GM06990 (cell line): ENCODE measurements at regions not wholly inside any gene's neighbourhood (a gene's known extent, or its start where the extent isn't known, plus 50 kb on each side); places are given as distances from the start of the nearest gene placed in this dataset.

Experiments
- DNase-seq: peaks from one replicate; pipeline ENCODE4 v3.0.0-alpha.2; 2011; ENCODE audit not compliant: insufficient read length; ENCODE audit errors: extremely low read depth
- H3K27me3 ChIP-seq: replicated peaks from 2 replicates; pipeline ENCODE4 v1.6.0; 2011; ENCODE audit warnings: low read length; ENCODE audit not compliant: control insufficient read depth, insufficient read depth
- H3K36me3 ChIP-seq: 2 replicates; pipeline ENCODE4 v1.5.1; 2011; ENCODE audit warnings: low read length; ENCODE audit not compliant: control insufficient read depth, insufficient read depth
- H3K4me3 ChIP-seq: replicated peaks from 2 replicates; pipeline ENCODE4 v1.5.1; 2011; ENCODE audit warnings: low read depth, mild to moderate bottlenecking, control low read depth, low read length
- TF ChIP-seq, protein P1 (sequence below): IDR thresholded peaks from 2 replicates; pipeline ENCODE4 v1.5.1; 2011; ENCODE audit warnings: low read length, control low read depth, mild to moderate bottlenecking, inconsistent platforms; ENCODE audit not compliant: insufficient read depth, poor library complexity, severe bottlenecking

DNA sequence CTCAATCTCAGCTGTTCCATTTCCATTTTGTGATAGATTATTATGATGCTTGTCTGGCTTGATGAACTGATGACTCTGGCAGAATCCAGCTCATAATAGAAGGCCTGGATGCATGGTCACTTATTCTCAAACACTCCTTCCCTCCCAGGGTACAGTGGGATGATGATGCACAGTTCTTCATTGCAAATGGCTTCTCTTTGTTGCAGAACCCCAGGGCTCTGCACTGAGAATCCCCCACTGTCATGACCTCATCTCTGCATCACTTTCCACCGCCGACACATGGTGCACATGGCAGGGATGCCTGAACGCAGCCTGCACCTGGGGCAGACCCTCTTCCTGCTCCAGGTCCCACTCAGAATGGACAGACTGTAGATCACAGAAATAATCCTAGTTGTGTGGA, 515.6 kb upstream of the NR2F2 start:
- Histone ChIP-seq H3K36me3 (no peaks in the 10 kb centered on the region), H3K27me3 (no peaks in the 10 kb centered on the region), H3K4me3 (no peak overlapping the region)
- TF ChIP-seq, protein P1, sequence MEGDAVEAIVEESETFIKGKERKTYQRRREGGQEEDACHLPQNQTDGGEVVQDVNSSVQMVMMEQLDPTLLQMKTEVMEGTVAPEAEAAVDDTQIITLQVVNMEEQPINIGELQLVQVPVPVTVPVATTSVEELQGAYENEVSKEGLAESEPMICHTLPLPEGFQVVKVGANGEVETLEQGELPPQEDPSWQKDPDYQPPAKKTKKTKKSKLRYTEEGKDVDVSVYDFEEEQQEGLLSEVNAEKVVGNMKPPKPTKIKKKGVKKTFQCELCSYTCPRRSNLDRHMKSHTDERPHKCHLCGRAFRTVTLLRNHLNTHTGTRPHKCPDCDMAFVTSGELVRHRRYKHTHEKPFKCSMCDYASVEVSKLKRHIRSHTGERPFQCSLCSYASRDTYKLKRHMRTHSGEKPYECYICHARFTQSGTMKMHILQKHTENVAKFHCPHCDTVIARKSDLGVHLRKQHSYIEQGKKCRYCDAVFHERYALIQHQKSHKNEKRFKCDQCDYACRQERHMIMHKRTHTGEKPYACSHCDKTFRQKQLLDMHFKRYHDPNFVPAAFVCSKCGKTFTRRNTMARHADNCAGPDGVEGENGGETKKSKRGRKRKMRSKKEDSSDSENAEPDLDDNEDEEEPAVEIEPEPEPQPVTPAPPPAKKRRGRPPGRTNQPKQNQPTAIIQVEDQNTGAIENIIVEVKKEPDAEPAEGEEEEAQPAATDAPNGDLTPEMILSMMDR: no peak
- no peak for DNase-seq

DNA sequence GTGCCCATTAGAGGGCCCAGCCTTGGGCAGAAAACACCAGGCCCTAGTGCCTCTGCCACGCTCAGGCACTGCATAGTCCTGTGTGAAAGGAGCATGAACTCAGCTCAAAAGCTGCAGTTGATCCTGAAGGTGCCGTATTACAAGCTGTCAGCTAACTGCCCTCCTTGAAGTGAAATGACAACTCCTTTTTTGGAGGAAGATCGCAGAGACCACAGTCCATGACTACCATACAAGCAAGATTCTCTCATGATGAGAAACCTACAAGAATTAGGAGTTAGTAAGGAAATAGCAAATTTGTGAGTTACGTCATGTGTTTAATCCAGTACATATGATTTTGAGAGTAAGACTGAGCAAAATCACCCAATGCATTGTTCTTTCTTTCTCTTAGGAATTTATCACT, 513.9 kb upstream of the NR2F2 start:
- no peak for DNase-seq
- no peaks in the 10 kb centered on the region for H3K27me3 ChIP-seq
- H3K4me3 ChIP-seq: no peak overlapping the region
- no peaks in the 10 kb centered on the region for H3K36me3 ChIP-seq
- TF ChIP-seq, protein P1: no peak

DNA sequence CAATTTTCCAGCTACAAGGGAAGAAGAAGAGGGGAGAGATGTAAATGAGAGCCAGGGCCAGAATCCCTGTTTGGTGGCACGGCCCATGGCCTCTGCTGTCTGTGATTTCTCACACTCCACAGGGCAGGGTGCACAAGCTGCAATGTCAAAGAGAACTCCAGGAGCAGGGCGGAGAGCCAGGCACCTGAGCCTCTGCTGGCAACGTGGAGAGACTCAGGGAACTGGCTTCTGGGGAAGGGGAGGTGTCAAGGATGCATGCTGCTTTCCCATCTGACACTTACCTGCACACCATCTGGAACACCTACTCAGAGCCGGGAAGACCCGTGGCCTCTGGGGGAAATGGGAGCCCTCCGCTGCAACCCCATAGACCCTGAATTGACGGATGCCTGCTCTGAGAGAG, 507.5 kb upstream of the NR2F2 start:
- DNase-seq: no peak
- H3K36me3 ChIP-seq: no peaks in the 10 kb centered on the region
- H3K27me3 ChIP-seq: no peaks in the 10 kb centered on the region
- no peak overlapping the region for H3K4me3 ChIP-seq
- TF ChIP-seq, protein P1: no peak

DNA sequence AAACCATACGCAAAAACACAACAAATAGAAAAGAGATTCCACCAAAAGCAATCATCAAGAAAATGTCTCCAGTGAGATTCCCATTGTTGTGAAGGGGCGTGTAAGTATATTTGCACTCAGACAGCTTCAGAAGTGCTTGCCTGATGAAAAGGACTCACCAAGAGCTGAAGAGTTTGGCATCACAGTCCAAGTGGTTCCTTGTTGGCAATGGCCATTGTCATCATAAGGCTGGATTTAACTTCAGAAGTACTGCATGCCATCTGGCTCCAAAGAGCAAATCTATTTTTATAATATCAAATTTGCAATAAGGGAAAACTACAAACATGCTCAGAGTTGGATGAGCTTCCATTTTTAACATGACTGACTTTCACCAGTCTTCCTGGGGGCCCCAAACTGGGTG, 505.3 kb upstream of the NR2F2 start:
- Histone ChIP-seq H3K36me3 (no peaks in the 10 kb centered on the region), H3K4me3 (no peak overlapping the region), H3K27me3 (no peaks in the 10 kb centered on the region)
- TF ChIP-seq, protein P1: no peak
- DNase-seq: no peak

DNA sequence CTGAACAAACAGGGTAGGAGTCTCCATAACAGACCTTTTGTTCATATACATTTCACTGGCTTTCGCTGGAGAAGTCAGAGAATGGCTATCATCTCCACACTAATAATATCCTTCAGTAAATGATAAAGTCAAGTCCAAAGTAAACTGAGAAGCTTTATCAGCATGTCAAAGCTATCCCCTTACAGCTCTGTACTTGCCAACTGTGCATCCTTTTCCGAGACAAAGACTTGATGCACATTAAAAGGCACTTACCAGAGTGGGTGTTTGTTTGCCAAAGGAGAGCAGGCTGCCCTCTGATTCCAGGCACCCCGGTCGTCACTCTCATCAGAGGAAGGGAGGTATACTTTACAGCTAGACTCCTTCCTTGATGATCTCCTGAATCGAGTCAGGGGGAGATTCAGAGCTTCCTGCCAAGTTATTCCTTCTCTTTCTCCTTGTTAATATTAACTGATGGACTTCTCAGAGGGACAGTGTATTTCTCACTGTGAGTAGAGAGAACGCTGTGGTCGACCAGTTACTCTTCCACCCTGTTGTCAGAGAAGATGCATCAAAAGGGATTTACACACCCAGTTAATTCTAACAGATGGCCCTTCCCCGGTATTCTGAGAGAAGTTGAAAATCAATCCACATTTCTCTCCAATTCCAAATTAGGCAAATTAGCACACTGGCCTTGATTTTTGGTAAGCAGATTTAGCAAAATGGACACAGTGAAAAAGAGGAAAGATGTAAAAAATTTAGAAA, 504.7 kb upstream of the NR2F2 start:
- Histone ChIP-seq H3K36me3 (no peaks in the 10 kb centered on the region), H3K27me3 (no peaks in the 10 kb centered on the region)

More for the DNA sequence above, 504.7 kb upstream of the NR2F2 start:
- H3K4me3 ChIP-seq: no peak overlapping the region
- DNase-seq: no peak
- TF ChIP-seq, protein P1: no peak
